Hepatocyte (in vitro differentiated cells): ENCODE measurements at regions not wholly inside any gene's neighbourhood (a gene's known extent, or its start where the extent isn't known, plus 50 kb on each side); places are given as distances from the start of the nearest gene placed in this dataset.

Source experiments
- EZH2 ChIP-seq: fragments of 200-600 bp; sonication (generic); IDR thresholded peaks from 2 replicates; pipeline ENCODE4 v1.6.1; 2016; ENCODE audit warnings: antibody characterized with exemption, mild to moderate bottlenecking, borderline replicate concordance
- TF ChIP-seq, protein P1 (sequence below): fragments of 200-600 bp; sonication (generic); IDR thresholded peaks from 2 replicates; pipeline ENCODE4 v1.5.1; 2016; ENCODE audit warnings: antibody characterized with exemption, mild to moderate bottlenecking; ENCODE audit not compliant: poor library complexity

DNA sequence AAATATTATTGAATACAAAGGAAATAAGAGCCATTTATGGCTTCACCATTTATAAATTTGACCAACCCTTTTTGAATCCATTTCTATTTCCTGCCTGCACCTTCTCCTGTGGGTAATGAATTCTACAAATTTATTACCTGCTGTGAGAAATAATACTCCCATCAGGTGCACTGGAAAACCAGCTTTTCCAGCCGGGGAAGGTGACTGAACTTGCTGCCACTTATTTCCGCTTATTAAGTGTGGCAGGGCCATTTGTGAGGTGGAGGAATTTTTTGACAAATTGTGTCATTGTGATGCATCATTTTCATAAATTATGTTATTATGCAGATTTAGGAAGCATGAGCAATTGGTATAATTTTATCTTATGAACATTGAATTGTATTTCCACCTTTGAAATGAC lies 151.1 kb downstream of the SQOR start:
- TF ChIP-seq, protein P1, sequence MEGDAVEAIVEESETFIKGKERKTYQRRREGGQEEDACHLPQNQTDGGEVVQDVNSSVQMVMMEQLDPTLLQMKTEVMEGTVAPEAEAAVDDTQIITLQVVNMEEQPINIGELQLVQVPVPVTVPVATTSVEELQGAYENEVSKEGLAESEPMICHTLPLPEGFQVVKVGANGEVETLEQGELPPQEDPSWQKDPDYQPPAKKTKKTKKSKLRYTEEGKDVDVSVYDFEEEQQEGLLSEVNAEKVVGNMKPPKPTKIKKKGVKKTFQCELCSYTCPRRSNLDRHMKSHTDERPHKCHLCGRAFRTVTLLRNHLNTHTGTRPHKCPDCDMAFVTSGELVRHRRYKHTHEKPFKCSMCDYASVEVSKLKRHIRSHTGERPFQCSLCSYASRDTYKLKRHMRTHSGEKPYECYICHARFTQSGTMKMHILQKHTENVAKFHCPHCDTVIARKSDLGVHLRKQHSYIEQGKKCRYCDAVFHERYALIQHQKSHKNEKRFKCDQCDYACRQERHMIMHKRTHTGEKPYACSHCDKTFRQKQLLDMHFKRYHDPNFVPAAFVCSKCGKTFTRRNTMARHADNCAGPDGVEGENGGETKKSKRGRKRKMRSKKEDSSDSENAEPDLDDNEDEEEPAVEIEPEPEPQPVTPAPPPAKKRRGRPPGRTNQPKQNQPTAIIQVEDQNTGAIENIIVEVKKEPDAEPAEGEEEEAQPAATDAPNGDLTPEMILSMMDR, result no peak
- no peak for TF ChIP-seq EZH2
